ENCODE measurements at regions not wholly inside any gene's neighbourhood (a gene's known extent, or its start where the extent isn't known, plus 50 kb on each side); places are given as distances from the start of the nearest gene placed in this dataset.

- TF ChIP-seq EGR1 (IDR thresholded peaks at IDR 0.05; ENCODE audit: low read depth) = no peak
- no peak for TF ChIP-seq RAD21 (IDR thresholded peaks at IDR 0.05; ENCODE audit: low read depth)
- no peak for TF ChIP-seq CTCF (IDR thresholded peaks at IDR 0.05 in 2 of 3, conservative IDR thresholded peaks at IDR 0.05 in 1 of 3; ENCODE audit: borderline replicate concordance in 1 of 3, insufficient read depth in 1 of 3, low read depth in 2 of 3, low read length in 2 of 3)
- TF ChIP-seq CEBPB (IDR thresholded peaks at IDR 0.05; ENCODE audit: low read depth) = no peak
- TF ChIP-seq POLR2A (IDR thresholded peaks at IDR 0.05; ENCODE audit: borderline replicate concordance, extremely low read depth, insufficient read depth, insufficient read length) = no peak
These were observed 57.6 kb upstream of the KLHL29 start for GRCh38 chr2:23327416-23327815.
